Colonic mucosa (tissue), 4 donors: ENCODE measurements at regions not wholly inside any gene's neighbourhood (a gene's known extent, or its start where the extent isn't known, plus 50 kb on each side); places are given as distances from the start of the nearest gene placed in this dataset.

Experiments
- DNase-seq: peaks from one replicate; pipeline ENCODE4 v3.0.0-alpha.2; 2020
- H3K27ac ChIP-seq: fragments of 200-600 bp; one replicate; pipeline ENCODE4 v1.8.0; 2021
- H3K27me3 ChIP-seq: fragments of 200-600 bp; one replicate; pipeline ENCODE4 v1.8.0; 2021
- H3K36me3 ChIP-seq: fragments of 200-600 bp; one replicate; pipeline ENCODE4 v1.8.0; 2021
- H3K4me1 ChIP-seq: fragments of 200-600 bp; one replicate; pipeline ENCODE4 v1.8.0; 2021; ENCODE audit warnings: mild to moderate bottlenecking
- H3K4me3 ChIP-seq: fragments of 200-600 bp; one replicate; pipeline ENCODE4 v1.8.0; 2021
- H3K9ac ChIP-seq, 2 donors: one replicate each; pipeline ENCODE4 v1.7.0; 2013; ENCODE audit warnings: control low read depth in 2 of 2, low read depth in 2 of 2, low read length in 2 of 2
- H3K9me3 ChIP-seq: fragments of 200-600 bp; one replicate; pipeline ENCODE4 v1.8.0; 2021
- CTCF ChIP-seq: fragments of 200-600 bp; IDR thresholded peaks from one replicate; pipeline ENCODE4 v1.8.0; 2022; ENCODE audit warnings: antibody characterized with exemption, mild to moderate bottlenecking
- intact Hi-C: fragments of 100-400 bp; cut with DNase I; formaldehyde crosslinking; loops from one replicate; pipeline ENCODE4 v1.14.1; 2022
- donor health status: healthy.
- donor health status: DM: no; HTN: no; CAD: no.
- donor health status: DM: no; HTN: no; CAD: no.

GRCh38 chr15:98567951-98568350 is 80.4 kb upstream of the IGF1R start:
- no peak overlapping the region for H3K9ac ChIP-seq
- H3K27me3 ChIP-seq = no peaks in the 10 kb centered on the region
- no peaks in the 10 kb centered on the region for H3K36me3 ChIP-seq
- no peaks in the 10 kb centered on the region for H3K9me3 ChIP-seq
- no peak overlapping the region for H3K4me3 ChIP-seq
- H3K4me1 ChIP-seq = no peaks in the 10 kb centered on the region
- TF ChIP-seq CTCF = no peak
- intact Hi-C loops = no loop called here
- DNase-seq = no peak
- no peak overlapping the region for H3K27ac ChIP-seq

GRCh38 chr15:98568382-98569017 is 79.8 kb upstream of the IGF1R start:
- intact Hi-C loops = no loop called here
- H3K36me3 ChIP-seq = no peaks in the 10 kb centered on the region
- H3K4me1 ChIP-seq = no peaks in the 10 kb centered on the region
- TF ChIP-seq CTCF = no peak
- H3K27ac ChIP-seq = no peak overlapping the region
- no peak overlapping the region for H3K9ac ChIP-seq
- no peaks in the 10 kb centered on the region for H3K9me3 ChIP-seq
- H3K27me3 ChIP-seq = no peaks in the 10 kb centered on the region
- no peak for DNase-seq
- no peak overlapping the region for H3K4me3 ChIP-seq

DNA sequence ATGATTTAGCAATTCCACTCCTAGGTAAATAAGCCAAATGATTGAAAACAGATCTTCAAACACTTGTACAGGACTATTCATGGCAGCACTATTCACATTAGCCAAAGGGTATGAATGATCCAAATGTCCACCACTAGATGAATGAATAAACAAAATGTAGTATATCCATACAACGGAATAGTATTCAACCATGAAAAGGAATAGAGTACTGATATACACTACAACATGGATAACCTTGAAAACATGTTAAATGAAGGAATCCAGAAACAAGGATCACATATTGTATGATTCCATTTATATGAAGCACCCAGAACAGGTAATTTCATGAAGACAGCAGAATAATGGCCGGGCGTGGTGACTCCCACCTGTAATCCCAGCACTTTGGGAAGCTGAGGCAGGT is 78.2 kb upstream of the IGF1R start:
- no peaks in the 10 kb centered on the region for H3K4me1 ChIP-seq
- no peaks in the 10 kb centered on the region for H3K36me3 ChIP-seq
- TF ChIP-seq CTCF = no peak
- no peaks in the 10 kb centered on the region for H3K27me3 ChIP-seq
- no peak for DNase-seq
- no peak overlapping the region for H3K27ac ChIP-seq
- H3K4me3 ChIP-seq = no peak overlapping the region
- intact Hi-C loops = no loop called here
- H3K9me3 ChIP-seq = no peaks in the 10 kb centered on the region
- H3K9ac ChIP-seq = no peak overlapping the region

- no peak for TF ChIP-seq CTCF
- intact Hi-C loops = no loop called here
- no peak for DNase-seq
- Histone ChIP-seq H3K27ac (no peak overlapping the region), H3K9me3 (no peaks in the 10 kb centered on the region), H3K36me3 (no peaks in the 10 kb centered on the region), H3K4me3 (no peak overlapping the region), H3K9ac (no peak overlapping the region), H3K27me3 (peaks cover 5% of the 10 kb centered on the region), H3K4me1 (no peaks in the 10 kb centered on the region)
These were observed 67.8 kb upstream of the IGF1R start for GRCh38 chr15:98580572-98580971.

DNA sequence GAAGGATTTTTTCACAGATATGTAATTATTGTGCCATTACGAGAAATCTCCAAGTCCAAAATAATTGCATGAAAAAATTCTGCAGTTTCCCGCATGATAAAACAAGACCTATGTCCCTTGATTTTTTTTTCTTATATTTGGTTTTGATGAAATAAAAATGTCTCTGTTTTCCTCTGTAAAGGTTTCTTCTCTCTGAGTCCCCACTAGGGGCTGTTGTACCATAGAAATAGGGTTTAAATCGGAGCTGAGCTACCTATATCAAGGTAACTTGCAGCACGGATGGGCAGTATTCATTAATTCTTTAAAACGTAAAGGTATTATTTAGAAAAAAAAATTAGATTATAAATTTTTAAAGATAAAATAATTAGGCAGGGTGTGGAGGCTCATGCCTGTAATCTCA is 66.6 kb upstream of the IGF1R start:
- intact Hi-C loops = no loop called here
- H3K27ac ChIP-seq = no peak overlapping the region
- no peak for DNase-seq
- no peak overlapping the region for H3K9ac ChIP-seq
- peaks cover 5% of the 10 kb centered on the region for H3K27me3 ChIP-seq
- H3K36me3 ChIP-seq = no peaks in the 10 kb centered on the region
- no peaks in the 10 kb centered on the region for H3K9me3 ChIP-seq
- no peak for TF ChIP-seq CTCF
- H3K4me1 ChIP-seq = no peaks in the 10 kb centered on the region
- no peak overlapping the region for H3K4me3 ChIP-seq
